ENCODE measurements at regions not wholly inside any gene's neighbourhood (a gene's known extent, or its start where the extent isn't known, plus 50 kb on each side); places are given as distances from the start of the nearest gene placed in this dataset.

GRCh38 chr2:173819852-173820251 is 145.3 kb downstream of the SP3 start:
- no peak for TF ChIP-seq CTCF (IDR thresholded peaks at IDR 0.05)

GRCh38 chr2:173821451-173821850 is 143.7 kb downstream of the SP3 start:
- TF ChIP-seq CTCF (IDR thresholded peaks at IDR 0.05) = no peak

GRCh38 chr2:173822889-173823542 is 142.2 kb downstream of the SP3 start:
- no peak for TF ChIP-seq CTCF (IDR thresholded peaks at IDR 0.05)

GRCh38 chr2:173823543-173823939 is 141.6 kb downstream of the SP3 start:
- no peak for TF ChIP-seq CTCF (IDR thresholded peaks at IDR 0.05)

GRCh38 chr2:173828189-173829142 is 136.7 kb downstream of the SP3 start:
- TF ChIP-seq CTCF (IDR thresholded peaks at IDR 0.05) = no peak

- no peak for TF ChIP-seq CTCF (IDR thresholded peaks at IDR 0.05)
Measured at GRCh38 chr2:173829727-173830126, 135.4 kb downstream of the SP3 start.

- TF ChIP-seq CTCF (IDR thresholded peaks at IDR 0.05) = no peak
Measured at GRCh38 chr2:173830170-173830569, 135.0 kb downstream of the SP3 start.
